ENCODE measurements at regions not wholly inside any gene's neighbourhood (a gene's known extent, or its start where the extent isn't known, plus 50 kb on each side); places are given as distances from the start of the nearest gene placed in this dataset.

- no peak for TF ChIP-seq FOXS1 (CRISPR knock-in tag; IDR thresholded peaks at IDR 0.05)
- TF ChIP-seq ELK1 (IDR thresholded peaks at IDR 0.05; ENCODE audit: low read depth, low read length), result no peak
- no peak for TF ChIP-seq EP300 (IDR thresholded peaks at IDR 0.05)
- no peak for TF ChIP-seq CHD2 (IDR thresholded peaks at IDR 0.05; ENCODE audit: low read length, partially characterized antibody)
Observed at GRCh38 chr5:4252385-4252784, 656.8 kb downstream of the IRX1 start.
